HCT116 (cell line): ENCODE measurements at regions not wholly inside any gene's neighbourhood (a gene's known extent, or its start where the extent isn't known, plus 50 kb on each side); places are given as distances from the start of the nearest gene placed in this dataset.

Experiments
- EZH2 ChIP-seq: fragments of 200-600 bp; sonication (generic); IDR thresholded peaks from 2 replicates; pipeline ENCODE4 v1.6.1; 2017; ENCODE audit warnings: antibody characterized with exemption, mixed run types
- POLR2AphosphoS5 ChIP-seq: IDR thresholded peaks from 2 replicates; pipeline ENCODE4 v1.6.1; 2011; ENCODE audit warnings: mild to moderate bottlenecking, low read depth, low read length, moderate library complexity
- SIN3A ChIP-seq: IDR thresholded peaks from 2 replicates; pipeline ENCODE4 v1.6.1; 2012; ENCODE audit warnings: low read depth
- TCF7L2 ChIP-seq: IDR thresholded peaks from 2 replicates; pipeline ENCODE4 v1.7.0; 2011; ENCODE audit warnings: borderline replicate concordance, inconsistent platforms; ENCODE audit not compliant: insufficient read depth, insufficient read length; ENCODE audit errors: extremely low read depth
- TF ChIP-seq, protein P1 (sequence below), 3 experiments: fragments of 200-600 bp in 1 of 3; sonication (generic) in 1 of 3; IDR thresholded peaks in 2 of 3; conservative IDR thresholded peaks in 1 of 3; 2 replicates each; pipeline ENCODE4 v1.5.1; 2012 to 2017; ENCODE audit warnings: low read depth in 2 of 3, low read length in 2 of 3, antibody characterized with exemption in 1 of 3, borderline replicate concordance in 1 of 3, control low read depth in 1 of 3, mild to moderate bottlenecking in 1 of 3, mixed read lengths in 1 of 3, mixed run types in 1 of 3, moderate library complexity in 1 of 3; ENCODE audit not compliant: insufficient read depth in 1 of 3

DNA sequence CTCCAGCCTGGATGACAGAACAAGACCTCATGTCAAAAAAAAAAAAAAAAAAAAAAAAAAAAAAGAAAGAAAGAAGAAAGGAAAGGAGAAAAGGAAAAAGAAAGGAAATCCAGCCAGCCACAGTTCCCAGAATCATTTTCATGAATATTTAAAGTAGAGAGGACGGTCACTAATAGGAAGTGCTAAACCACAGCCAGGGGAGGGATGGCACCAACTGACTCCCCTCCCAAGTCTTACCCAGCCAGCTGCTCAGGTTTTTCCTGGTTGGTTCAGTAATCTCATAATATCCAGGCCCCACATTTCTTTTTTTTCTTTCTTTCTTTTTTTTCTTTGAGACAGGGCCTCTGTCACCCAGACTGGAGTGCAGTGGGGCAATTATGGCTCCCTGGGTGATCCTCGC lies 63.9 kb upstream of the AK4 start:
- TF ChIP-seq, protein P1, sequence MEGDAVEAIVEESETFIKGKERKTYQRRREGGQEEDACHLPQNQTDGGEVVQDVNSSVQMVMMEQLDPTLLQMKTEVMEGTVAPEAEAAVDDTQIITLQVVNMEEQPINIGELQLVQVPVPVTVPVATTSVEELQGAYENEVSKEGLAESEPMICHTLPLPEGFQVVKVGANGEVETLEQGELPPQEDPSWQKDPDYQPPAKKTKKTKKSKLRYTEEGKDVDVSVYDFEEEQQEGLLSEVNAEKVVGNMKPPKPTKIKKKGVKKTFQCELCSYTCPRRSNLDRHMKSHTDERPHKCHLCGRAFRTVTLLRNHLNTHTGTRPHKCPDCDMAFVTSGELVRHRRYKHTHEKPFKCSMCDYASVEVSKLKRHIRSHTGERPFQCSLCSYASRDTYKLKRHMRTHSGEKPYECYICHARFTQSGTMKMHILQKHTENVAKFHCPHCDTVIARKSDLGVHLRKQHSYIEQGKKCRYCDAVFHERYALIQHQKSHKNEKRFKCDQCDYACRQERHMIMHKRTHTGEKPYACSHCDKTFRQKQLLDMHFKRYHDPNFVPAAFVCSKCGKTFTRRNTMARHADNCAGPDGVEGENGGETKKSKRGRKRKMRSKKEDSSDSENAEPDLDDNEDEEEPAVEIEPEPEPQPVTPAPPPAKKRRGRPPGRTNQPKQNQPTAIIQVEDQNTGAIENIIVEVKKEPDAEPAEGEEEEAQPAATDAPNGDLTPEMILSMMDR (IDR thresholded peaks at IDR 0.05 in 2 of 3, conservative IDR thresholded peaks at IDR 0.05 in 1 of 3; ENCODE audit: borderline replicate concordance in 1 of 3, insufficient read depth in 1 of 3, low read depth in 2 of 3, low read length in 2 of 3), result no peak
- TF ChIP-seq SIN3A (no peak), POLR2AphosphoS5 (no peak), TCF7L2 (no peak), EZH2 (no peak)
